PC-9 (cell line): ENCODE measurements at regions not wholly inside any gene's neighbourhood (a gene's known extent, or its start where the extent isn't known, plus 50 kb on each side); places are given as distances from the start of the nearest gene placed in this dataset.
A peak's percentile ranks its signal among the peaks of the same experiment; 100 is the strongest.

Experiments
- BruUV-seq: library from RNA; stranded (reverse); fragments of 400-500 nt; replicated peaks from 2 replicates; lab custom pipeline; 2021; lab: Mats Ljungman, UMichigan
- CTCF ChIA-PET: fragments of 300-600 bp; sonication (Branson Sonifier 250); formaldehyde crosslinking; loops from one replicate; lab custom pipeline; 2022; ENCODE audit warnings: antibody characterized with exemption; lab: Charles Lee
- POLR2A ChIA-PET: fragments of 300-600 bp; sonication (Branson Sonifier 250); formaldehyde crosslinking; loops from one replicate; lab custom pipeline; 2022; ENCODE audit warnings: antibody characterized with exemption; ENCODE audit not compliant: unreplicated experiment; lab: Charles Lee
- DNase-seq, 2 experiments: peaks; one replicate each; pipeline versions ENCODE4 v3.0.0 to v3.0.0-alpha.2; 2015 to 2022; ENCODE audit warnings: mixed read lengths in 1 of 2
- H2AFZ ChIP-seq: fragments of 200-600 bp; sonication (generic); 2 replicates; pipeline ENCODE4 v1.8.1; 2017; ENCODE audit warnings: antibody characterized with exemption
- H3F3A ChIP-seq: fragments of 200-600 bp; sonication (generic); 2 replicates; pipeline ENCODE4 v1.8.1; 2017; ENCODE audit warnings: antibody characterized with exemption, mild to moderate bottlenecking, low read depth; ENCODE audit not compliant: insufficient read depth
- H3K27ac ChIP-seq: fragments of 200-600 bp; sonication (generic); 2 replicates; pipeline ENCODE4 v1.6.1; 2016; ENCODE audit warnings: mixed run types
- H3K27me3 ChIP-seq: fragments of 200-600 bp; sonication (generic); 2 replicates; pipeline ENCODE4 v1.6.1; 2016; ENCODE audit warnings: low read depth, mixed run types; ENCODE audit not compliant: insufficient read depth
- H3K36me3 ChIP-seq: fragments of 200-600 bp; sonication (generic); 2 replicates; pipeline ENCODE4 v1.6.1; 2016; ENCODE audit warnings: low read depth, mixed run types
- H3K4me1 ChIP-seq: fragments of 200-600 bp; sonication (generic); replicated peaks from 2 replicates; pipeline ENCODE4 v1.6.1; 2016; ENCODE audit warnings: mixed run types; ENCODE audit not compliant: insufficient read depth
- H3K4me2 ChIP-seq: fragments of 200-600 bp; sonication (generic); 2 replicates; pipeline ENCODE4 v1.6.1; 2017; ENCODE audit warnings: mixed run types
- H3K4me3 ChIP-seq: fragments of 200-600 bp; sonication (generic); 2 replicates; pipeline ENCODE4 v1.6.1; 2016; ENCODE audit warnings: mixed run types
- H3K79me2 ChIP-seq: fragments of 200-600 bp; sonication (generic); 2 replicates; pipeline ENCODE4 v1.6.1; 2017; ENCODE audit warnings: low read depth, mixed run types
- H3K9me2 ChIP-seq: fragments of 200-600 bp; sonication (generic); 2 replicates; pipeline ENCODE4 v1.8.1; 2017; ENCODE audit warnings: mild to moderate bottlenecking; ENCODE audit not compliant: insufficient read depth
- H3K9me3 ChIP-seq: fragments of 200-600 bp; sonication (generic); 2 replicates; pipeline ENCODE4 v1.8.1; 2016; ENCODE audit warnings: low read depth; ENCODE audit not compliant: insufficient read depth
- H4K20me1 ChIP-seq: fragments of 200-600 bp; sonication (generic); 2 replicates; pipeline ENCODE4 v1.8.1; 2017; ENCODE audit not compliant: insufficient read depth
- CTCF ChIP-seq: fragments of 200-600 bp; sonication (generic); conservative IDR thresholded peaks from 2 replicates; pipeline ENCODE4 v1.6.1; 2017; ENCODE audit warnings: mixed run types, antibody characterized with exemption, mild to moderate bottlenecking, moderate library complexity
- EZH2 ChIP-seq: fragments of 200-600 bp; sonication (generic); IDR thresholded peaks from 2 replicates; pipeline ENCODE4 v1.8.0; 2017; ENCODE audit warnings: antibody characterized with exemption, low read depth
- intact Hi-C: fragments of 100-400 bp; cut with micrococcal nuclease; formaldehyde crosslinking; loops from one replicate; pipeline ENCODE4 v1.10.0; 2022; ENCODE audit not compliant: unreplicated experiment

DNA sequence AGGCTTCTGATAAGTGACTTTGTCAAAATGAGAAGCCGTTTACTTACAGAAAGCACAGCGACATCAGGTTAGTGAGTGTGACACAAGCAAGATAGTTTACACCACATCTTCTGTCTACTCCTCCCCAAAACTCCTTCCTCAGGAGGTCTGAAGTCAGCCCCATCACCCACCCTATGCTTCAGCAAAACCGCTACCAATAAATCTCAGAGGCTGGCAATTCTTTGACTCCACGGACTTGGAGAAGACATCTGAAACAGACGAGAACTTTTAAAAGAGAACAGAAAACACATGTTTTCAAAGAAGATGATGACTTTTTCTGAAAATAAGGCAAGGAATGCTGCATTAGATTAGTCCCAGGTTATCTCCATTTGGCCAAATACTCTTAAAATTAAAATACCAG is 261.1 kb downstream of the TBC1D4 start:
- Histone ChIP-seq H3K4me3 (no peak overlapping the region), H3K9me3 (no peaks in the 10 kb centered on the region), H4K20me1 (no peaks in the 10 kb centered on the region), H3K4me2 (no peak overlapping the region), H3K79me2 (no peaks in the 10 kb centered on the region), H3F3A (no peaks in the 10 kb centered on the region), H3K4me1 (no peaks in the 10 kb centered on the region), H3K27ac (no peak overlapping the region), H2AFZ (no peak overlapping the region), H3K9me2 (no peaks in the 10 kb centered on the region), H3K36me3 (no peaks in the 10 kb centered on the region), H3K27me3 (no peaks in the 10 kb centered on the region)
- DNase-seq, result no peak
- TF ChIP-seq EZH2 (no peak), CTCF (no peak)
- BruUV-seq, result no TSS peak
- POLR2A ChIA-PET, result no interaction called here
- intact Hi-C loops, result no loop called here
- CTCF ChIA-PET, result no interaction called here

GRCh38 chr13:75220238-75220542 is 261.8 kb downstream of the TBC1D4 start:
- Histone ChIP-seq H3K4me2 (no peak overlapping the region), H4K20me1 (no peaks in the 10 kb centered on the region), H3F3A (no peaks in the 10 kb centered on the region), H3K4me1 (no peaks in the 10 kb centered on the region), H3K4me3 (no peak overlapping the region), H3K27ac (no peak overlapping the region), H3K27me3 (no peaks in the 10 kb centered on the region), H3K9me2 (no peaks in the 10 kb centered on the region), H3K36me3 (no peaks in the 10 kb centered on the region), H2AFZ (no peak overlapping the region), H3K9me3 (no peaks in the 10 kb centered on the region), H3K79me2 (no peaks in the 10 kb centered on the region)
- no peak for DNase-seq
- no peak for TF ChIP-seq CTCF
- TF ChIP-seq EZH2, result no peak
- intact Hi-C loops, result no loop called here
- BruUV-seq, result no TSS peak
- CTCF ChIA-PET, result no interaction called here
- POLR2A ChIA-PET, result no interaction called here

- peak; percentile 92 for TF ChIP-seq CTCF
- no peak for TF ChIP-seq EZH2
- peak overlapping the region; percentile 30 for H3K4me2 ChIP-seq
Observed at GRCh38 chr13:75219479-75220237, 262.3 kb downstream of the TBC1D4 start.

More at GRCh38 chr13:75219479-75220237, 262.3 kb downstream of the TBC1D4 start:
- no peaks in the 10 kb centered on the region for H3K36me3 ChIP-seq
- no peaks in the 10 kb centered on the region for H3F3A ChIP-seq
- DNase-seq, result peak in 1 of 2 experiments; percentile 76
- no peaks in the 10 kb centered on the region for H3K9me3 ChIP-seq
- no peaks in the 10 kb centered on the region for H3K27me3 ChIP-seq
- POLR2A ChIA-PET, result interaction anchor here (0.6 kb wide), 1 partner anchor 120 kb away, joined by 5 read pairs; no protein-coding TSS in a partner anchor
- CTCF ChIA-PET, result interaction anchor here (0.6 to 0.7 kb wide), 3 partner anchors 38 to 1847 kb away, joined by 3 to 9 read pairs (median 3); no protein-coding TSS in a partner anchor
- no peaks in the 10 kb centered on the region for H3K9me2 ChIP-seq
- no peaks in the 10 kb centered on the region for H3K4me1 ChIP-seq
- H2AFZ ChIP-seq, result no peak overlapping the region
- no peak overlapping the region for H3K27ac ChIP-seq
- intact Hi-C loops, result loop anchor here (1.0 to 10.0 kb wide), 4 partner anchors 932 to 1497 kb away; no protein-coding TSS in a partner anchor
- no TSS peak for BruUV-seq
- no peaks in the 10 kb centered on the region for H4K20me1 ChIP-seq
- no peak overlapping the region for H3K4me3 ChIP-seq
- H3K79me2 ChIP-seq, result no peaks in the 10 kb centered on the region
